Spleen (tissue), 7 donors: ENCODE measurements at regions not wholly inside any gene's neighbourhood (a gene's known extent, or its start where the extent isn't known, plus 50 kb on each side); places are given as distances from the start of the nearest gene placed in this dataset.

Experiments used
- CTCF ChIP-seq, 11 experiments: fragments of 200-600 bp in 7 of 11; fragments of 450-650 bp in 4 of 11; sonication (generic) in 4 of 11; IDR thresholded peaks in 8 of 11; conservative IDR thresholded peaks in 3 of 11; 1 replicate in 7 of 11; 2 replicates in 4 of 11; pipeline versions ENCODE4 v1.4.0 to v1.8.0; 2016 to 2021; ENCODE audit warnings: antibody characterized with exemption in 11 of 11, inconsistent platforms in 4 of 11, mild to moderate bottlenecking in 1 of 11
- POLR2A ChIP-seq, 3 donors: fragments of 450-650 bp; IDR thresholded peaks; one replicate each; pipeline ENCODE4 v1.5.1; 2017; ENCODE audit warnings: antibody characterized with exemption in 3 of 3, mild to moderate bottlenecking in 1 of 3
- POLR2AphosphoS5 ChIP-seq, 3 donors: sonication (generic); formaldehyde crosslinking; IDR thresholded peaks; one replicate each; pipeline ENCODE4 v1.5.1; 2017; ENCODE audit warnings: antibody characterized with exemption in 3 of 3
- donor health status: DM: no; HTN: no; CAD: no; lungs with moderate emphysema.
- donor health status: DM: no; HTN: no; CAD: no.
- donor health status: DM: no; HTN: no; CAD: no.

GRCh38 chr2:57111531-57111930, 927.7 kb downstream of the CCDC85A start:
- TF ChIP-seq CTCF (IDR thresholded peaks at IDR 0.05 in 8 of 11, conservative IDR thresholded peaks at IDR 0.05 in 3 of 11) (no peak), POLR2A (IDR thresholded peaks at IDR 0.05) (no peak), POLR2AphosphoS5 (IDR thresholded peaks at IDR 0.05) (no peak)
